WTC11 (cell line): ENCODE measurements at regions not wholly inside any gene's neighbourhood (a gene's known extent, or its start where the extent isn't known, plus 50 kb on each side); places are given as distances from the start of the nearest gene placed in this dataset.

ENCODE experiments used
- CDX4 ChIP-seq: fragments of 250-450 bp; sonication (Bioruptor Pico); IDR thresholded peaks from 2 replicates; pipeline ENCODE4 v1.9.0; 2021; ENCODE audit warnings: moderate library complexity, mild to moderate bottlenecking, inconsistent platforms, borderline replicate concordance
- CREM ChIP-seq: sonication (generic); formaldehyde crosslinking; IDR thresholded peaks from 2 replicates; pipeline ENCODE4 v1.8.1; 2022; ENCODE audit warnings: mild to moderate bottlenecking, missing genetic modification reagents, moderate library complexity
- ELF4 ChIP-seq: sonication (generic); formaldehyde crosslinking; IDR thresholded peaks from 2 replicates; pipeline ENCODE4 v1.8.1; 2022; ENCODE audit warnings: low read depth, mild to moderate bottlenecking, moderate library complexity, missing genetic modification reagents
- FOXJ3 ChIP-seq: sonication (generic); formaldehyde crosslinking; IDR thresholded peaks from 2 replicates; pipeline ENCODE4 v1.9.0; 2021; ENCODE audit warnings: missing genetic modification reagents, mild to moderate bottlenecking, borderline replicate concordance
- MAX ChIP-seq: sonication (generic); formaldehyde crosslinking; IDR thresholded peaks from 2 replicates; pipeline ENCODE4 v1.8.0; 2022; ENCODE audit warnings: mild to moderate bottlenecking, missing genetic modification reagents
- TEAD1 ChIP-seq: sonication (generic); formaldehyde crosslinking; IDR thresholded peaks from 2 replicates; pipeline ENCODE4 v1.8.0; 2022; ENCODE audit warnings: mild to moderate bottlenecking, missing genetic modification reagents
- ZNF671 ChIP-seq: fragments of 250-450 bp; sonication (Bioruptor Pico); IDR thresholded peaks from 2 replicates; pipeline ENCODE4 v1.8.0; 2021; ENCODE audit warnings: mild to moderate bottlenecking
- TF ChIP-seq, protein P1 (sequence below): sonication (generic); formaldehyde crosslinking; IDR thresholded peaks from 2 replicates; pipeline ENCODE4 v1.8.1; 2022; ENCODE audit warnings: low read depth, mild to moderate bottlenecking, moderate library complexity, missing genetic modification reagents, borderline replicate concordance
- TF ChIP-seq, protein P2 (sequence below): sonication (generic); formaldehyde crosslinking; IDR thresholded peaks from 2 replicates; pipeline ENCODE4 v1.8.1; 2023; ENCODE audit warnings: mild to moderate bottlenecking, moderate library complexity, missing genetic modification reagents
- TF ChIP-seq, protein P3 (sequence below): fragments of 200-600 bp; IDR thresholded peaks from 2 replicates; pipeline ENCODE4 v1.8.0; 2022; ENCODE audit warnings: antibody characterized with exemption

DNA sequence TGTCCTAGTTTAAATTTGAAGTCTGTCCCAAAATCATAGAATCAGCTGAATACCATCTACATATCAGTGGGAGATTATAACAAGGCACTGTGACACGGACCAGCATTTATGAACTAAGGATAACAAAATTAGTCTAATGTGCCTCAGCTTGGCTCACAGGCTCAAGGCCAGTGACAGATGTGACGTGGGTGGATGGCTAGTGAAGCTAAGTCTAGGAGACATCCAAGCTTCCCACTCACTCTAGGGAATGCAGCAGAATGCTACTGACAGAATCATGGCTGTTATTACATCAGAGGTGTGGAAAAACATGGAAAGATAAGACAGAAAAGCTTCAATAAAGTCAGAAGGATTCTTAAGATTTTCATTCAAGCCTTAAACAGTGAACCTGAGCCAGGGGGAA is 329.9 kb downstream of the NAF1 start:
- no peak for TF ChIP-seq ELF4 (CRISPR knock-in tag)
- no peak for TF ChIP-seq MAX (CRISPR knock-in tag)
- no peak for TF ChIP-seq FOXJ3 (CRISPR knock-in tag)
- TF ChIP-seq CREM (CRISPR knock-in tag) = no peak
- TF ChIP-seq, protein P1, sequence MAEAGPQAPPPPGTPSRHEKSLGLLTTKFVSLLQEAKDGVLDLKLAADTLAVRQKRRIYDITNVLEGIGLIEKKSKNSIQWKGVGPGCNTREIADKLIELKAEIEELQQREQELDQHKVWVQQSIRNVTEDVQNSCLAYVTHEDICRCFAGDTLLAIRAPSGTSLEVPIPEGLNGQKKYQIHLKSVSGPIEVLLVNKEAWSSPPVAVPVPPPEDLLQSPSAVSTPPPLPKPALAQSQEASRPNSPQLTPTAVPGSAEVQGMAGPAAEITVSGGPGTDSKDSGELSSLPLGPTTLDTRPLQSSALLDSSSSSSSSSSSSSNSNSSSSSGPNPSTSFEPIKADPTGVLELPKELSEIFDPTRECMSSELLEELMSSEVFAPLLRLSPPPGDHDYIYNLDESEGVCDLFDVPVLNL = no peak
- no peak for TF ChIP-seq ZNF671 (CRISPR knock-in tag)
- TF ChIP-seq, protein P2, sequence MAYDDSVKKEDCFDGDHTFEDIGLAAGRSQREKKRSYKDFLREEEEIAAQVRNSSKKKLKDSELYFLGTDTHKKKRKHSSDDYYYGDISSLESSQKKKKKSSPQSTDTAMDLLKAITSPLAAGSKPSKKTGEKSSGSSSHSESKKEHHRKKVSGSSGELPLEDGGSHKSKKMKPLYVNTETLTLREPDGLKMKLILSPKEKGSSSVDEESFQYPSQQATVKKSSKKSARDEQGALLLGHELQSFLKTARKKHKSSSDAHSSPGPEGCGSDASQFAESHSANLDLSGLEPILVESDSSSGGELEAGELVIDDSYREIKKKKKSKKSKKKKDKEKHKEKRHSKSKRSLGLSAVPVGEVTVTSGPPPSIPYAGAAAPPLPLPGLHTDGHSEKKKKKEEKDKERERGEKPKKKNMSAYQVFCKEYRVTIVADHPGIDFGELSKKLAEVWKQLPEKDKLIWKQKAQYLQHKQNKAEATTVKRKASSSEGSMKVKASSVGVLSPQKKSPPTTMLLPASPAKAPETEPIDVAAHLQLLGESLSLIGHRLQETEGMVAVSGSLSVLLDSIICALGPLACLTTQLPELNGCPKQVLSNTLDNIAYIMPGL (CRISPR knock-in tag) = no peak
- TF ChIP-seq TEAD1 = no peak
- TF ChIP-seq, protein P3, sequence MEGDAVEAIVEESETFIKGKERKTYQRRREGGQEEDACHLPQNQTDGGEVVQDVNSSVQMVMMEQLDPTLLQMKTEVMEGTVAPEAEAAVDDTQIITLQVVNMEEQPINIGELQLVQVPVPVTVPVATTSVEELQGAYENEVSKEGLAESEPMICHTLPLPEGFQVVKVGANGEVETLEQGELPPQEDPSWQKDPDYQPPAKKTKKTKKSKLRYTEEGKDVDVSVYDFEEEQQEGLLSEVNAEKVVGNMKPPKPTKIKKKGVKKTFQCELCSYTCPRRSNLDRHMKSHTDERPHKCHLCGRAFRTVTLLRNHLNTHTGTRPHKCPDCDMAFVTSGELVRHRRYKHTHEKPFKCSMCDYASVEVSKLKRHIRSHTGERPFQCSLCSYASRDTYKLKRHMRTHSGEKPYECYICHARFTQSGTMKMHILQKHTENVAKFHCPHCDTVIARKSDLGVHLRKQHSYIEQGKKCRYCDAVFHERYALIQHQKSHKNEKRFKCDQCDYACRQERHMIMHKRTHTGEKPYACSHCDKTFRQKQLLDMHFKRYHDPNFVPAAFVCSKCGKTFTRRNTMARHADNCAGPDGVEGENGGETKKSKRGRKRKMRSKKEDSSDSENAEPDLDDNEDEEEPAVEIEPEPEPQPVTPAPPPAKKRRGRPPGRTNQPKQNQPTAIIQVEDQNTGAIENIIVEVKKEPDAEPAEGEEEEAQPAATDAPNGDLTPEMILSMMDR = no peak
- no peak for TF ChIP-seq CDX4
